OCI-LY1 (cell line): ENCODE measurements at regions not wholly inside any gene's neighbourhood (a gene's known extent, or its start where the extent isn't known, plus 50 kb on each side); places are given as distances from the start of the nearest gene placed in this dataset.

ENCODE experiments used
- H2AFZ ChIP-seq: fragments of 200-600 bp; sonication (generic), shearing (Covaris generic); 2 replicates; pipeline ENCODE4 v1.6.0; 2014; ENCODE audit warnings: antibody characterized with exemption, mild to moderate bottlenecking, low read length
- H3F3A ChIP-seq: fragments of 200-600 bp; sonication (generic), shearing (Covaris generic); 2 replicates; pipeline ENCODE4 v1.6.0; 2014; ENCODE audit warnings: mild to moderate bottlenecking, antibody characterized with exemption, low read length, moderate library complexity; ENCODE audit not compliant: insufficient read depth
- H3K27ac ChIP-seq: fragments of 200-600 bp; sonication (generic); 2 replicates; pipeline ENCODE4 v1.5.1; 2014; ENCODE audit warnings: low read length, mixed run types, mild to moderate bottlenecking, low read depth; ENCODE audit not compliant: poor library complexity, severe bottlenecking
- H3K27me3 ChIP-seq: fragments of 200-600 bp; sonication (generic); 2 replicates; pipeline ENCODE4 v1.6.0; 2014; ENCODE audit warnings: antibody characterized with exemption, mild to moderate bottlenecking, low read length, moderate library complexity; ENCODE audit not compliant: insufficient read depth
- H3K36me3 ChIP-seq: fragments of 200-600 bp; sonication (generic); 2 replicates; pipeline ENCODE4 v1.6.1; 2014; ENCODE audit warnings: mild to moderate bottlenecking, antibody characterized with exemption, low read length, moderate library complexity, mixed read lengths; ENCODE audit not compliant: insufficient read depth
- H3K4me1 ChIP-seq: fragments of 200-600 bp; sonication (generic); 2 replicates; pipeline ENCODE4 v1.5.1; 2014; ENCODE audit warnings: mild to moderate bottlenecking, low read length, moderate library complexity; ENCODE audit not compliant: insufficient read depth, severe bottlenecking
- H3K4me2 ChIP-seq: fragments of 200-600 bp; sonication (generic), shearing (Covaris generic); 2 replicates; pipeline ENCODE4 v1.6.1; 2014; ENCODE audit warnings: low read length
- H3K4me3 ChIP-seq: fragments of 200-600 bp; sonication (generic); 2 replicates; pipeline ENCODE4 v1.5.1; 2014; ENCODE audit warnings: low read length, low read depth, mild to moderate bottlenecking, mixed read lengths; ENCODE audit not compliant: poor library complexity, severe bottlenecking
- H3K79me2 ChIP-seq: fragments of 200-600 bp; shearing (Covaris generic); 2 replicates; pipeline ENCODE4 v1.6.1; 2016; ENCODE audit warnings: mixed run types, low read length, mixed read lengths; ENCODE audit not compliant: insufficient read depth
- H3K9ac ChIP-seq: fragments of 200-600 bp; sonication (generic), shearing (Covaris generic); 2 replicates; pipeline ENCODE4 v1.6.1; 2014; ENCODE audit warnings: mild to moderate bottlenecking, low read length, mixed read lengths
- H3K9me2 ChIP-seq: fragments of 200-600 bp; sonication (generic), shearing (Covaris generic); 2 replicates; pipeline ENCODE4 v1.6.1; 2014; ENCODE audit warnings: low read depth, mild to moderate bottlenecking, low read length, mixed read lengths
- H3K9me3 ChIP-seq: fragments of 200-600 bp; shearing (Covaris generic); 2 replicates; pipeline ENCODE4 v1.6.1; 2014; ENCODE audit warnings: low read length, mixed read lengths
- H4K20me1 ChIP-seq: fragments of 200-600 bp; sonication (generic), shearing (Covaris generic); 2 replicates; pipeline ENCODE4 v1.6.0; 2016; ENCODE audit warnings: mild to moderate bottlenecking, low read length; ENCODE audit not compliant: insufficient read depth
- CTCF ChIP-seq: fragments of 200-600 bp; sonication (generic), shearing (Covaris generic); IDR thresholded peaks from 2 replicates; pipeline ENCODE4 v1.5.1; 2017; ENCODE audit warnings: mild to moderate bottlenecking, antibody characterized with exemption, low read length, moderate library complexity, mixed read lengths
- EZH2 ChIP-seq: fragments of 200-600 bp; sonication (generic), shearing (Covaris generic); IDR thresholded peaks from 2 replicates; pipeline ENCODE4 v1.8.0; 2017; ENCODE audit warnings: borderline replicate concordance, mixed run types, mild to moderate bottlenecking, antibody characterized with exemption, low read length, moderate library complexity, mixed read lengths

- H3K9me2 ChIP-seq, result no peaks in the 10 kb centered on the region
- H3K4me1 ChIP-seq, result no peaks in the 10 kb centered on the region
- no peak overlapping the region for H3K4me2 ChIP-seq
- no peak for TF ChIP-seq CTCF
- no peak for TF ChIP-seq EZH2
- no peak overlapping the region for H3K9ac ChIP-seq
- H3F3A ChIP-seq, result no peaks in the 10 kb centered on the region
- no peak overlapping the region for H2AFZ ChIP-seq
- H3K9me3 ChIP-seq, result no peaks in the 10 kb centered on the region
- no peaks in the 10 kb centered on the region for H3K27me3 ChIP-seq
- no peaks in the 10 kb centered on the region for H4K20me1 ChIP-seq
- H3K27ac ChIP-seq, result no peak overlapping the region
- H3K36me3 ChIP-seq, result no peaks in the 10 kb centered on the region
- H3K79me2 ChIP-seq, result no peaks in the 10 kb centered on the region
- H3K4me3 ChIP-seq, result no peak overlapping the region
These were observed 341.6 kb downstream of the TGFB2 start for GRCh38 chr1:218686761-218687160.

- no peak overlapping the region for H3K4me3 ChIP-seq
- H3K9me2 ChIP-seq, result no peaks in the 10 kb centered on the region
- H3K9ac ChIP-seq, result no peak overlapping the region
- no peaks in the 10 kb centered on the region for H4K20me1 ChIP-seq
- H3K4me1 ChIP-seq, result no peaks in the 10 kb centered on the region
- H3K9me3 ChIP-seq, result no peaks in the 10 kb centered on the region
- no peak overlapping the region for H2AFZ ChIP-seq
- no peaks in the 10 kb centered on the region for H3F3A ChIP-seq
- H3K27ac ChIP-seq, result no peak overlapping the region
- no peak overlapping the region for H3K4me2 ChIP-seq
- H3K79me2 ChIP-seq, result no peaks in the 10 kb centered on the region
- H3K27me3 ChIP-seq, result no peaks in the 10 kb centered on the region
- no peaks in the 10 kb centered on the region for H3K36me3 ChIP-seq
- TF ChIP-seq EZH2 (no peak), CTCF (no peak)
These were observed 347.7 kb downstream of the TGFB2 start for GRCh38 chr1:218692808-218693207.

GRCh38 chr1:218693599-218693998 lies 348.5 kb downstream of the TGFB2 start:
- no peaks in the 10 kb centered on the region for H3K79me2 ChIP-seq
- no peaks in the 10 kb centered on the region for H3K9me2 ChIP-seq
- TF ChIP-seq EZH2 (no peak), CTCF (no peak)
- H3K36me3 ChIP-seq, result no peaks in the 10 kb centered on the region
- H3K27ac ChIP-seq, result no peak overlapping the region
- no peak overlapping the region for H2AFZ ChIP-seq
- H3K4me2 ChIP-seq, result no peak overlapping the region
- H3K9ac ChIP-seq, result no peak overlapping the region
- no peaks in the 10 kb centered on the region for H4K20me1 ChIP-seq
- no peaks in the 10 kb centered on the region for H3K9me3 ChIP-seq
- H3K4me1 ChIP-seq, result no peaks in the 10 kb centered on the region
- H3F3A ChIP-seq, result no peaks in the 10 kb centered on the region
- H3K4me3 ChIP-seq, result no peak overlapping the region
- no peaks in the 10 kb centered on the region for H3K27me3 ChIP-seq
